NAMALWA (cell line): ENCODE measurements at regions not wholly inside any gene's neighbourhood (a gene's known extent, or its start where the extent isn't known, plus 50 kb on each side); places are given as distances from the start of the nearest gene placed in this dataset.
"Not testable (repeated sequence)": the region's sequence is repeated elsewhere in the genome, so short reads cannot be mapped to it uniquely, and the experiment has no call there.

Experiments
- DNase-seq: peaks from one replicate; pipeline ENCODE4 v3.0.0-alpha.2; 2015; ENCODE audit warnings: low spot score

- DNase-seq, result no peak
These were observed 144.7 kb upstream of the UST start for GRCh38 chr6:148602136-148602535.

- DNase-seq, result peak; percentile 52
These were observed 138.5 kb upstream of the UST start for GRCh38 chr6:148608199-148608951.

GRCh38 chr6:148611213-148611612 lies 135.6 kb upstream of the UST start:
- DNase-seq, result no peak

- no peak for DNase-seq
These were observed 134.8 kb upstream of the UST start for GRCh38 chr6:148612043-148612442.

GRCh38 chr6:148614602-148615001 lies 132.2 kb upstream of the UST start:
- no peak for DNase-seq

- DNase-seq, result no peak
These were observed 130.0 kb upstream of the UST start for GRCh38 chr6:148616841-148617240.

- DNase-seq, result no peak
These were observed 129.3 kb upstream of the UST start for GRCh38 chr6:148617530-148617929.

- no peak for DNase-seq
These were observed 126.9 kb upstream of the UST start for GRCh38 chr6:148619891-148620290.

GRCh38 chr6:148620579-148621298 lies 126.1 kb upstream of the UST start:
- DNase-seq, result no peak

GRCh38 chr6:148625609-148626008 lies 121.2 kb upstream of the UST start:
- no peak for DNase-seq

- DNase-seq, result no peak
These were observed 118.6 kb upstream of the UST start for GRCh38 chr6:148628251-148628650.

- DNase-seq, result no peak
These were observed 117.6 kb upstream of the UST start for GRCh38 chr6:148629181-148629580.

GRCh38 chr6:148629592-148630465 lies 117.0 kb upstream of the UST start:
- DNase-seq, result no peak

- DNase-seq, result no peak
These were observed 111.6 kb upstream of the UST start for GRCh38 chr6:148635070-148635743.

GRCh38 chr6:148641836-148642235 lies 105.0 kb upstream of the UST start:
- not testable (repeated sequence) for DNase-seq

GRCh38 chr6:148643208-148643607 lies 103.6 kb upstream of the UST start:
- DNase-seq, result not testable (repeated sequence)

- not testable (repeated sequence) for DNase-seq
These were observed 101.8 kb upstream of the UST start for GRCh38 chr6:148645049-148645448.

- DNase-seq, result no peak
These were observed 97.9 kb upstream of the UST start for GRCh38 chr6:148648754-148649453.

- no peak for DNase-seq
These were observed 97.3 kb upstream of the UST start for GRCh38 chr6:148649454-148649963.

GRCh38 chr6:148650941-148651505 lies 95.8 kb upstream of the UST start:
- no peak for DNase-seq

- DNase-seq, result no peak
These were observed 94.6 kb upstream of the UST start for GRCh38 chr6:148652205-148652604.
